ENCODE measurements at regions not wholly inside any gene's neighbourhood (a gene's known extent, or its start where the extent isn't known, plus 50 kb on each side); places are given as distances from the start of the nearest gene placed in this dataset.

- no peak for DNase-seq
These were observed 311.1 kb downstream of the TMEM121 start for GRCh38 chr14:105837349-105838063.

DNA sequence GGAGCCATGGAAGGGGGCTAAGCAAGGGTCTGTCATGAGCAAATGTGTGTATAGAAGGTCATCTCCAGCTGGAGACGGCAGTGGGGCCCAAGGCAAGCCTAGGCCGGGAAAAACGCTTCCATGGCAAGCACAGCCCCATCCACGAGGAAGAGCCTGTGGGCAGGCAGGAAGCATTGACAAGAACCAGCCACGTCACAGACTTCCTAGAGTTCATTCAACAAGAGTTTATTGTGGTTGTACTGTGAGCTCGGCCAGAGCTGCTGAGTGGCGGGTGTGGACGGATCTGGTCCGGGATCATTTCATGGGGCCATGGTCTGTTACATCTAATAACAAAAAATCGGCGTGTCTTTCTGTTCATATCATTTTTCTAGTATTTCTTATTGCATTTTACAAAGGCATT, 311.7 kb downstream of the TMEM121 start:
- DNase-seq = no peak

DNA sequence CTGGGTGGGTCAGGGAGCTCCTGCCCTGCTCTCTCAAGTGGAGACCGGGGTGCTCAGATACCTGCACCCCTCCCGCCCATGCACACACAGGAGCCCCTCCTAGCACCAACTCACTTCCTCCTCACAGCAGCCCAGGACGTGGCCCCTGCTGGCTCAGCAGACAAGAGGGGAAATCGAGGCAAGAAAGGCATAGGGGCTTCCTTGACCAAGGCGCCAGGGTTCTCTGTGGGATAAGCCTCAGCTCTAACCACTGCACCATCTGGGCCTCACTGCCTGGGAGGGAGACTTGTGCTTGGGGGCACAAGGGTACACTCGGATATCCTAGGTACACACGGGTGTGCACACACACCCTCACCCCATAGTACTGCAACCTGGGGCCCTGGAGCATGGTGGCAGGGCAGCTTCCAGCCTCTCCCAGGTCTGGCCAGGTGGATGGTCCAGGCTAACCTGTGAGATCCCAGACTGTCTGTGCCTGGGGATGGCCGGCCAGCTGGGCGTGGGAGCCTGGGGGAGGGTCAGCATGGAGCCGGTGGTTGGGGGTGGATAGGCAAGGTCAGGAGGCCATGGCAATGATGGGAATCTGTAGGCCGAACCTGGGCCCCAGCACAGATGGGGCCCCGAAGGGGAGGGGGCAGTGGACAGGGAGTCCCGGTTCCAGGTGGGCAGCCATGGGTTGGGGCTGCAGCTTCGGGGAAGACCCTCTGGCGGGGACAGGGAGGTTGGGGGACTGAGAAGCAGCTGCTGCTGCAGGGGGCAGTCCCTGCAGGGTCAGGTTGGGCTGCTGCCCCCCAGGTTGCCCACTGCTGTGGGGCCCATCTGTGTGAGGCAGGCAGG, 312.4 kb downstream of the TMEM121 start:
- no peak for DNase-seq

- DNase-seq = no peak
These were observed 313.3 kb downstream of the TMEM121 start for GRCh38 chr14:105839425-105840265.

DNA sequence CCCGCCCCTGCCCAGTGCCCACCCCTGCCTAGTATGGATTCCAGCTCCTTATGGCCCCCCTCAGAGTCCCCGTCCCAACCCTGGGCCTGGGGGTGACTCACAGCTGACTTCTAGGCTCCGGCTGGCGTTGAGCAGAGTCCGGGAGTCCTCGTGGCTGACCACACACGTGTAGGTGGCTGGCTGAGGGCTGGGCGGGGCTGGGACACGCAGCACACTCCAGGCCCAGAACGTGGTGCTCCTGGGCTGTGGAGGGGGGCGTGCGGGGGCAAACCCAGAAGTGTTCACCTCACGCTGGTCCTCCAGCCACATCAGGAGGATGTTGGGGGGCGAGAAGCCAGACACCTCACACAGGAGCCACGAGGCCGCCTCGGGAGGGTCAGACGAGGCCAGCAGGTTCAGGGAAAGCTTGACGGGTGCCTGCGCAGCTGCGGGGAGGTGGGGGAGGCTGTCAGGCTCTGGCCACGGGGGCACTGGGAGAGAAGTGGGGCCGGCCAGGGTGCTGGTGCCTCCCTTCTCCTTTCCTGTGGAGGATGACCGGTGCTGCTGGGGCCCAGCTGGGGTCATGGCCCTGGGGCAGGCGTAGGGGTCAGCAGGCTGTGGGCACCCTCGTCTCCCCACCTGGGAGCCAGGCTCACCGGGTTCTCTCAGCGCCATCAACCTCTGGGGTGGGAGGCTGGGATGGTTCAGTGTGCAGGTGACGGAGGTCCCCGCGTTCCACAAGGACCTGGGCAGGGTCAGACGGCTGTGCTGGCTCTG, 314.1 kb downstream of the TMEM121 start:
- DNase-seq = no peak

- DNase-seq = no peak
These were observed 314.9 kb downstream of the TMEM121 start for GRCh38 chr14:105841022-105842009.

DNA sequence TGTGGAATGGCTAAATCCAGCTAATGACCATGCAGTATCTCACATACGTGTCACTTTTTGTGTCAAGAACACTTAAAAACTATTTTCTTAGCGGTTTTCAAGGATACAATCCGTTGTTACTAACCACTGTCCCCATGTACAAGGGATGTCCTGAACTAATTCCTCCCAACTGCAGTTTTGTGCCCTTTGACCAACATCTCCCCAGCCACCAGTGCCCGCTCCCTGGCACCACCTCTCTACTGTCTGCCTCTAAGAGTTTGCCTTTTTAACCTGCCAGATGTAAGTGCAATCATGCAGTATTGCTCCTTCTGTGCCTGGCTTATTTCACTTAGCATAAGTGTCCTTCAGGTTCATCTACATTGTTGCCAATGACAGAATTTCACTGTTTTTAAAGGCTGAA, 315.7 kb downstream of the TMEM121 start:
- DNase-seq = no peak

DNA sequence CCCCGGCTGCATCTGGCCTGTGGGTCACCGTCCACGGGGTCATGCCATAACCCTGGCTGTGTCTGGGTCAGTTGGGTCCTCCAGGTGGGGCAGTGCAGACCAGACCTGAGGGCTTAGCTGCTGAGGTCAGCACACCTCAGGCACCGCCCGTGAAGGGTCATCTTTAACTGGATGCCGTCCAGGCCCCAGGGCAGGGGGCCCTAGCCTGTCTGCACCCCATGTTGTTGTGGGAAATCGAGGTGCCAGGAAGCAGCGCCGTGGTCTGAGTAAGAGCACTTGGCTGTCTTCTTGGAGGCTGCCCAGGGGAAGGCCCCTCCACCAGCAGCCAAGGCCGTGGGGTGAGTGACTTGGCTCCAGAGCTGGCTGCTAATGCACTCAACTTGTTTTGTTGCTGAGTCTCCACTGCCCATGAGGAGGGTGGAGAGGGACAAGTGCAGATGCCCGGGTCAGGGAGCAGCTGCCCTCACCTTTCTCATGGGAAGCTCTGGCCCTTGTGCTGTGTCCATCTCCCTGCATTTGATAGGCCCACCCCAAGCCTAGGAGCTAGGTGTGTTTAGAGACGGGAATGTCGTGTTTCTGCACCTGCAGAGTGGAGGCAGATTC, 317.2 kb downstream of the TMEM121 start:
- no peak for DNase-seq

GRCh38 chr14:105844047-105844630, 317.8 kb downstream of the TMEM121 start:
- DNase-seq = no peak

- no peak for DNase-seq
These were observed 318.7 kb downstream of the TMEM121 start for GRCh38 chr14:105844810-105845724.

- DNase-seq = no peak
These were observed 319.4 kb downstream of the TMEM121 start for GRCh38 chr14:105845725-105846309.

- no peak for DNase-seq
These were observed 319.9 kb downstream of the TMEM121 start for GRCh38 chr14:105846312-105846711.

GRCh38 chr14:105847400-105847799, 321.0 kb downstream of the TMEM121 start:
- no peak for DNase-seq

DNA sequence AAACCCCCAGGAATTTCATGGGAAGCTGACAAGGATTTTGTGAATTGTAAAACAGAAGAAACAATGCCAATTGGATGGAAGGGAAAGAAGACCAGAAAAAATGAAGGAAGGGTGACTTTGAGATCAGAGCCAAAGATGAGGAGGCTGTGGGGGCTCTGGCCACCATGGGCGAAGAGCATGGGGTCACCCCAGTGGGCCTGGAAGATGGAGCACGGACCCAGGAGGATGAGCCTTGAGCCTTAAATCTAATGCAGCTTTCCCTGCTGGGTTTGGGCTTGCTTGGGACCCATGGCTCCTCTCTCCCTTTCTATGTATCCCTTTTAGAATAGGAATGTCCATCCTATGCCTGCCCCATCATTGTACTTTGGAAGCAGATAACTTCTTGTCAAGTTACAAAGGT, 322.2 kb downstream of the TMEM121 start:
- DNase-seq = no peak

DNA sequence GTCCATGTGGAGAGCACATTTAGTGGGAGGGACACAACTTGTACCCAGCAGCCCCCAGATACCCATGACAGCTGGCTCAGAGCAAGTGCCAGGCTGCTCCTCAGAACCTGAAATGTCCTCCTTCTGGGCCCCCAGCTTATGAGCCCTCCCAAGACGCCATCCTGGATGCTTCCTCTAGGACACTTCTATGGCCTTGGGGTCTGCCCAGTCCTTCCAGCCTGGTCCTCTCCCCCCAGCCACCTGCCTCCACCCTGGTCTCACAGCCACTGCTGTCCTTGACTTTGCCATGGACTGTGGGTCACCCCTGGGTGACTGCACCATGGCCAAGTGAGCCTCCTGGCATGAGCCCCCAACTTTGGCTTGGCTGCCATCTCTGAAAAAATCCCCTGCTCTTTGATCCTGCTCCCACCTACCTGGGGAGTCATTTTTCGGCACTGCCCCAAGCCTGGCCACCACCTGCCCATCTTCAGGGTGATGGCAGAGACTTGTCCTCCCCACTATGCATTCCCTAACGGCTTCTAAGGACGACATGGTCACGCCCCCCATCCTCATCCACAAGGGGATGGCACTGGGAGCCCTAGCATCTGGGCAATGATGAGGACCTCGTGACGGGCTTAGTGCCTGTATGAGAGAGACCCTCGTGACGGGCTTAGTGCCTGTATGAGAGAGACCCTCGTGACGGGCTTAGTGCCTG, 323.7 kb downstream of the TMEM121 start:
- no peak for DNase-seq

- DNase-seq = no peak
These were observed 324.6 kb downstream of the TMEM121 start for GRCh38 chr14:105850853-105851581.

DNA sequence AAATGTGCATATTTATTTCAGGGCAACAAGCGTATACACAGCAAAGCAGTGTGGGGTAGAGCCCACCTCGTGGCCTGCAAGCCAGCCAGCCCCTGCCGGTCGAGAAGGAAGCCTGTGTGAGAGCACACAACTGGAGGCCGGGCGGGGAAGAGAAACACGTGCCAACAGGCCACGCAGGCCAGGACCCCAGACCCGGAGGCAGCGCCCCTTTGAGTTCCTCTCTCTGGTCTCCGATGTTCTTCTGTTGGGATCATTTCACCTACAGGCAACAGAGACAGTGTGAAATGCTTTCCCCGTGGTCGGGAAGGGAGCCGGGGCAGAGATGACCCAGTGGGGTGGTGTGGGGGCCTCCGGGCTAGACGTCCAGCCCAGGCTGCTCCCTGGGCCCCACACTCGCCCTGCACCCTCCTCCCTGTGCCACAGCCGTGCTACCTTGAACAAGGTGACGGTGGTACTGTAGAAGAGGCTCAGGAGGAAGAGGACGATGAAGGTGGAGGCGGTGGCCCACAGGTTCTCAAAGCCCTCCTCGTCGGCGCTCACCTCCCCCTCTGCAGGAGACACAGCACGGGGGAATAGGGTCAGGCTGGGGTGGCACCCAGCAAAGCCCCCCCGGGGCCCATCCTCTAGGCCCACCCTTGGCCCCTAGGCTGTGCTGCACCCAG, 325.5 kb downstream of the TMEM121 start:
- no peak for DNase-seq
